Stomach (tissue), 8 donors: ENCODE measurements at regions not wholly inside any gene's neighbourhood (a gene's known extent, or its start where the extent isn't known, plus 50 kb on each side); places are given as distances from the start of the nearest gene placed in this dataset.

Experiments used
- DNase-seq, 2 donors: peaks; one replicate each; pipeline versions ENCODE4 v3.0.0 to v3.0.0-alpha.2; 2013 to 2019
- H3K27ac ChIP-seq, 5 donors: fragments of 200-600 bp in 4 of 5; sonication (generic) in 4 of 5; one replicate each; pipeline ENCODE4 v1.5.1; 2013 to 2019; ENCODE audit warnings: mild to moderate bottlenecking in 1 of 5, moderate library complexity in 1 of 5
- H3K27me3 ChIP-seq, 3 donors: fragments of 200-600 bp; sonication (generic); one replicate each; pipeline ENCODE4 v1.5.1; 2017 to 2019; ENCODE audit warnings: mixed run types in 1 of 3
- H3K36me3 ChIP-seq, 4 donors: fragments of 200-600 bp; sonication (generic); 1 replicate in 3 of 4; 2 replicates in 1 of 4; pipeline ENCODE4 v1.5.1; 2016 to 2019
- H3K4me1 ChIP-seq, 4 donors: fragments of 200-600 bp; sonication (generic); one replicate each; pipeline ENCODE4 v1.5.1; 2016 to 2019
- H3K4me3 ChIP-seq, 4 donors: fragments of 200-600 bp; sonication (generic) in 3 of 4; one replicate each; pipeline ENCODE4 v1.5.1; 2016 to 2019; ENCODE audit warnings: mild to moderate bottlenecking in 1 of 4
- H3K9me3 ChIP-seq, 4 donors: fragments of 200-600 bp; sonication (generic); one replicate each; pipeline ENCODE4 v1.5.1; 2016 to 2019
- EP300 ChIP-seq: sonication (generic); formaldehyde crosslinking; IDR thresholded peaks from one replicate; pipeline ENCODE4 v1.6.1; 2017; ENCODE audit warnings: antibody characterized with exemption
- POLR2A ChIP-seq, 4 donors: fragments of 450-650 bp; IDR thresholded peaks; one replicate each; pipeline ENCODE4 v1.6.1; 2016; ENCODE audit warnings: antibody characterized with exemption in 4 of 4, control low read depth in 2 of 4, mild to moderate bottlenecking in 1 of 4, moderate library complexity in 1 of 4
- POLR2AphosphoS5 ChIP-seq, 3 donors: sonication (generic); formaldehyde crosslinking; IDR thresholded peaks; one replicate each; pipeline ENCODE4 v1.6.1; 2016; ENCODE audit warnings: antibody characterized with exemption in 3 of 3
- WGBS, 5 donors: extraction: QIAGEN DNeasy Blood & Tissue Kit in 3 of 5; methylation state at CpG; one replicate each; pipeline versions ENCODE4 v1.1.5 to v1.1.7; 2013 to 2018; 5-methylcytosine and 5-hydroxymethylcytosine counted together
- intact Hi-C: fragments of 100-400 bp; cut with DNase I; formaldehyde crosslinking; loops from one replicate; pipeline ENCODE4 v1.15.1; 2023; ENCODE audit warnings: low total_unique reads
- TF ChIP-seq, protein P1 (sequence below), 7 experiments: fragments of 450-650 bp in 4 of 7; fragments of 200-600 bp in 3 of 7; sonication (generic) in 3 of 7; IDR thresholded peaks; one replicate each; pipeline ENCODE4 v1.5.1; 2016 to 2019; ENCODE audit warnings: antibody characterized with exemption in 7 of 7, control low read depth in 2 of 7, mild to moderate bottlenecking in 1 of 7
- donor health status: healthy with polysubstance abuse.
- donor health status: Bipolar disorder and iron deficiency.
- donor health status: healthy.

DNA sequence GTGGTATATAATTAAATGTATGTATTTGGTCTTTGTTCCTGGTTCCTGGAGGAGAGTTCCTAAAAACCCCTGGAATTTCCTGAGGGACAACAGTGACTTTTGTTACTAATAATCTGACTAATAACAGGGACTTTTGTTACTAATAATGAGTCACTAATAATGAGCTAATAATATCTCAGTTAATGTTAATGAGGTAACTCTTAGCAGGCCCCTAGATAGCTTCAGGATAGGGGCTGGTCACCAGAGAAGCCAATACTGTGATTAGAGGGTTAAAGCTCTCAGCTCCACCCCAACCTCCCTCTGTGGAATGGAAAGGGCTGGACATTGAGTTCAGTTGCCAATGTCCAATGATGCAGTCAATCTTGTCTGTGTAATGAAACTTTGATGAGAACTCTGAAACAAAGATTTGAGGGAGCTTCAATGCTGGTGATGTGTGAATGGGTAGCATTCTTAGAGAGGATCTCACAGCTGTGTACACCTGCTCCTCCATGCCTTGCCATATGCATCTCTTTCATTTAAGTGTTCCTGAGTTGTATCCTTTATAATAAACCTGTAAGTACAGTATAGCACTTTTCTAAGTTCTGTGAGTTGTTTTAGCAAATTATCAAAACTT is 1431.4 kb upstream of the TENM4 start:
- Histone ChIP-seq H3K27me3 (no peaks in the 10 kb centered on the region), H3K4me3 (no peak overlapping the region), H3K36me3 (no peaks in the 10 kb centered on the region), H3K9me3 (no peaks in the 10 kb centered on the region), H3K27ac (no peak overlapping the region), H3K4me1 (no peaks in the 10 kb centered on the region)
- no peak for DNase-seq
- TF ChIP-seq POLR2A (IDR thresholded peaks at IDR 0.05) (no peak), POLR2AphosphoS5 (IDR thresholded peaks at IDR 0.05) (no peak), EP300 (no peak)
- TF ChIP-seq, protein P1, sequence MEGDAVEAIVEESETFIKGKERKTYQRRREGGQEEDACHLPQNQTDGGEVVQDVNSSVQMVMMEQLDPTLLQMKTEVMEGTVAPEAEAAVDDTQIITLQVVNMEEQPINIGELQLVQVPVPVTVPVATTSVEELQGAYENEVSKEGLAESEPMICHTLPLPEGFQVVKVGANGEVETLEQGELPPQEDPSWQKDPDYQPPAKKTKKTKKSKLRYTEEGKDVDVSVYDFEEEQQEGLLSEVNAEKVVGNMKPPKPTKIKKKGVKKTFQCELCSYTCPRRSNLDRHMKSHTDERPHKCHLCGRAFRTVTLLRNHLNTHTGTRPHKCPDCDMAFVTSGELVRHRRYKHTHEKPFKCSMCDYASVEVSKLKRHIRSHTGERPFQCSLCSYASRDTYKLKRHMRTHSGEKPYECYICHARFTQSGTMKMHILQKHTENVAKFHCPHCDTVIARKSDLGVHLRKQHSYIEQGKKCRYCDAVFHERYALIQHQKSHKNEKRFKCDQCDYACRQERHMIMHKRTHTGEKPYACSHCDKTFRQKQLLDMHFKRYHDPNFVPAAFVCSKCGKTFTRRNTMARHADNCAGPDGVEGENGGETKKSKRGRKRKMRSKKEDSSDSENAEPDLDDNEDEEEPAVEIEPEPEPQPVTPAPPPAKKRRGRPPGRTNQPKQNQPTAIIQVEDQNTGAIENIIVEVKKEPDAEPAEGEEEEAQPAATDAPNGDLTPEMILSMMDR (IDR thresholded peaks at IDR 0.05) = no peak
- intact Hi-C loops = no loop called here

DNA sequence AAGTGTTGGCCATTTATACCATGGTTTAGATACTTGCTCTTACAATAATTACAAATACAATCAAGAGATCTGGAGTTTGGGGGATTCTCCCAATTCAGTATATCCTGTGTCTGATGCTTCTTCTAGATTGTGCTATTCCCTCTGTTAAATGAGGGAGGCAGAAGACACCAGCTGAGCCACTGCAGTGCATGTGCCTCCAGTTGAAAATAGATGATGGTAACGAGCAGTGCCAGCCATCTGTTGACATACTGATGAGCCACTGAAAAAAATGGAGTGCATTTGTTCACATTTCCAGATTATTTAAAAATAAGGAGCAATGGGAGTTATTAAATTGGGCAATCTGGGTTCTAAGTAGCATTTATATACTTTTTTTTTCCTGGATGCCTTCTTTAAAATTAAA is 1428.0 kb upstream of the TENM4 start:
- Histone ChIP-seq H3K36me3 (no peaks in the 10 kb centered on the region), H3K27me3 (no peaks in the 10 kb centered on the region), H3K4me3 (no peak overlapping the region), H3K9me3 (no peaks in the 10 kb centered on the region), H3K4me1 (no peaks in the 10 kb centered on the region), H3K27ac (no peak overlapping the region)
- DNase-seq = no peak
- 39 to 79% (median 71%) methylated on average over 1 of the region's 1 CpG for WGBS, 5 donors
- intact Hi-C loops = no loop called here
- TF ChIP-seq EP300 (no peak), POLR2AphosphoS5 (IDR thresholded peaks at IDR 0.05) (no peak), POLR2A (IDR thresholded peaks at IDR 0.05) (no peak)
- TF ChIP-seq, protein P1 (IDR thresholded peaks at IDR 0.05) = no peak

DNA sequence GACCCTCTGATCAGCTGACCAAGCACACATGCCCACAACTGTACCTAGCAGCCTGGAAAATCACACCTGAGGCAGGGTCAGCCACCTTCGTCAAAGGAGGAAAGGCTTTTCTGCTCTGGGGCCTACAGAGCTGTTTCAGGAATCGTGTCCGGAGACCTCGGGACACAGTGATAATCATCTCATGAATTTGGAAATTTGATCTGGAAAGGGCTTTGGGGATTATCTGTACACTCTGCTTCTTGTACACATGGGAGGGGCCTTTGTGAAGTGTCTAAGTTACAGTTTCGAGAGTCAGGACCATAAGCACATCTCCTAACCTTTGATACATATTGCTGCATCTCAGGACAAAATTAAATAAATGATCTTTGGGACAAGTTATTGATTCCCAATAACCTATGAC is 1421.2 kb upstream of the TENM4 start:
- Histone ChIP-seq H3K4me3 (no peak overlapping the region), H3K36me3 (no peaks in the 10 kb centered on the region), H3K4me1 (no peaks in the 10 kb centered on the region), H3K9me3 (peaks cover 0 to 3% (median 0%) of the 10 kb centered on the region in 4 donors), H3K27ac (no peak overlapping the region), H3K27me3 (no peaks in the 10 kb centered on the region)
- TF ChIP-seq POLR2A (IDR thresholded peaks at IDR 0.05) (no peak), EP300 (no peak), POLR2AphosphoS5 (IDR thresholded peaks at IDR 0.05) (no peak)
- TF ChIP-seq, protein P1 (IDR thresholded peaks at IDR 0.05) = no peak
- intact Hi-C loops = no loop called here
- no peak for DNase-seq
- WGBS, 5 donors = 79 to 93% (median 84%) methylated on average over 5 of the region's 5 CpGs

DNA sequence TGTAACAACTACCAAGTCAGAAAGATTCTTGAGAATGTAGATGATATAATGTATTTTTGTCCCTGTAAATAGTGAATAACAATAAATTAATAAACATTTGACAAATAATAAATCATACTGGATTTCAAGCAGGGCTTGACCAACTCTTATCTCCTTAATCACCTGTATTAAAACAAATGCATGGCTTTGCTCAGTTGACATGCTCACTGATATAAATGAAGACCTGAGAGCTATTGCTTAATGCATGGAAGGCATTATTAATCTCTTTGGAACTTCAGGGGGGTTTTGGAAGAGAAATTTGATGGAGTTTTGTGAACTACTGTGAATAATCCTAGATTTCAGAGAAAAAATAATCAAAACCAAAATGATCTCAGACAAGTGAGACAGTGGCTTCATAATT is 1420.4 kb upstream of the TENM4 start:
- no peaks in the 10 kb centered on the region for H3K36me3 ChIP-seq
- DNase-seq = no peak
- no peaks in the 10 kb centered on the region for H3K27me3 ChIP-seq
- H3K9me3 ChIP-seq = peaks cover 0 to 3% (median 0%) of the 10 kb centered on the region in 4 donors
- TF ChIP-seq POLR2AphosphoS5 (IDR thresholded peaks at IDR 0.05) (no peak), POLR2A (IDR thresholded peaks at IDR 0.05) (no peak), EP300 (no peak)
- TF ChIP-seq, protein P1 (IDR thresholded peaks at IDR 0.05) = no peak
- H3K4me1 ChIP-seq = no peaks in the 10 kb centered on the region
- intact Hi-C loops = no loop called here
- H3K27ac ChIP-seq = no peak overlapping the region
- H3K4me3 ChIP-seq = no peak overlapping the region
